Stimulated activated effector memory CD8-positive, alpha-beta T cell treated with anti-CD3 and anti-CD28 coated beads, Interleukin-12 subunit alpha, Interleukin-12 subunit beta, amount 100 ng/mL, for 72 hours (primary cell): ENCODE measurements at regions not wholly inside any gene's neighbourhood (a gene's known extent, or its start where the extent isn't known, plus 50 kb on each side); places are given as distances from the start of the nearest gene placed in this dataset.
"Not testable (repeated sequence)": the region's sequence is repeated elsewhere in the genome, so short reads cannot be mapped to it uniquely, and the experiment has no call there.

ENCODE experiments used
- ATAC-seq: fragments of 150-1000 bp; cut with Tn5 transposase; 2 replicates; pipeline ENCODE4 v1.10.0; 2021
- DNase-seq, 2 donors: peaks; one replicate each; pipeline ENCODE4 v3.0.0; 2021 to 2022; ENCODE audit warnings: low spot score in 2 of 2
- H3K27ac Mint-ChIP-seq: one replicate; pipeline ENCODE4 v1.8.0; 2022; ENCODE audit warnings: mild to moderate bottlenecking, mixed read lengths
- H3K36me3 Mint-ChIP-seq: one replicate; pipeline ENCODE4 v1.8.0; 2022; ENCODE audit warnings: mild to moderate bottlenecking, mixed read lengths
- H3K4me1 Mint-ChIP-seq: one replicate; pipeline ENCODE4 v1.8.0; 2022; ENCODE audit warnings: mixed read lengths
- H3K4me3 Mint-ChIP-seq: one replicate; pipeline ENCODE4 v1.8.0; 2022; ENCODE audit warnings: mild to moderate bottlenecking, mixed read lengths
- H3K9me3 Mint-ChIP-seq: one replicate; pipeline ENCODE4 v1.8.0; 2022; ENCODE audit warnings: mixed read lengths

GRCh38 chr3:90056281-90057032 is 949.0 kb downstream of the EPHA3 start:
- Mint-ChIP-seq H3K4me3 (no peak overlapping the region), H3K4me1 (no peaks in the 10 kb centered on the region), H3K36me3 (no peaks in the 10 kb centered on the region), H3K9me3 (peaks cover 12% of the 10 kb centered on the region), H3K27ac (no peak overlapping the region)
- no peak for DNase-seq
- no peak for ATAC-seq

GRCh38 chr3:90062016-90062415 is 954.6 kb downstream of the EPHA3 start:
- no peak for ATAC-seq
- no peak overlapping the region for H3K27ac Mint-ChIP-seq
- H3K36me3 Mint-ChIP-seq = no peaks in the 10 kb centered on the region
- H3K4me1 Mint-ChIP-seq = no peaks in the 10 kb centered on the region
- H3K9me3 Mint-ChIP-seq = peaks cover 13% of the 10 kb centered on the region
- H3K4me3 Mint-ChIP-seq = no peak overlapping the region
- no peak for DNase-seq

- ATAC-seq = no peak
Observed at GRCh38 chr3:90062631-90063200, 955.3 kb downstream of the EPHA3 start.

GRCh38 chr3:90068783-90069182 is 961.4 kb downstream of the EPHA3 start:
- H3K36me3 Mint-ChIP-seq = no peaks in the 10 kb centered on the region
- H3K9me3 Mint-ChIP-seq = peaks cover 19% of the 10 kb centered on the region
- no peak overlapping the region for H3K27ac Mint-ChIP-seq
- ATAC-seq (no peak), DNase-seq (no peak)
- H3K4me1 Mint-ChIP-seq = no peaks in the 10 kb centered on the region
- no peak overlapping the region for H3K4me3 Mint-ChIP-seq

More at GRCh38 chr3:90062631-90063200, 955.3 kb downstream of the EPHA3 start:
- no peaks in the 10 kb centered on the region for H3K4me1 Mint-ChIP-seq
- H3K36me3 Mint-ChIP-seq = no peaks in the 10 kb centered on the region
- H3K27ac Mint-ChIP-seq = no peak overlapping the region
- H3K4me3 Mint-ChIP-seq = no peak overlapping the region
- DNase-seq = no peak
- H3K9me3 Mint-ChIP-seq = peaks cover 10% of the 10 kb centered on the region

- Mint-ChIP-seq H3K9me3 (peaks cover 16% of the 10 kb centered on the region), H3K4me3 (no peak overlapping the region), H3K27ac (no peak overlapping the region), H3K36me3 (no peaks in the 10 kb centered on the region), H3K4me1 (no peaks in the 10 kb centered on the region)
- no peak for ATAC-seq
- DNase-seq = no peak
Observed at GRCh38 chr3:90069748-90070147, 962.3 kb downstream of the EPHA3 start.

GRCh38 chr3:90076136-90076535 is 968.7 kb downstream of the EPHA3 start:
- H3K27ac Mint-ChIP-seq = no peak overlapping the region
- no peak for DNase-seq
- H3K4me3 Mint-ChIP-seq = no peak overlapping the region
- peaks cover 27% of the 10 kb centered on the region for H3K9me3 Mint-ChIP-seq
- no peaks in the 10 kb centered on the region for H3K36me3 Mint-ChIP-seq
- no peak for ATAC-seq
- no peaks in the 10 kb centered on the region for H3K4me1 Mint-ChIP-seq

GRCh38 chr3:90080988-90081387 is 973.6 kb downstream of the EPHA3 start:
- no peaks in the 10 kb centered on the region for H3K4me1 Mint-ChIP-seq
- ATAC-seq = no peak
- no peaks in the 10 kb centered on the region for H3K36me3 Mint-ChIP-seq
- DNase-seq = no peak
- no peak overlapping the region for H3K4me3 Mint-ChIP-seq
- H3K27ac Mint-ChIP-seq = no peak overlapping the region
- peaks cover 9% of the 10 kb centered on the region for H3K9me3 Mint-ChIP-seq

GRCh38 chr3:90086297-90086696 is 978.9 kb downstream of the EPHA3 start:
- H3K27ac Mint-ChIP-seq, H3K36me3 Mint-ChIP-seq, ATAC-seq, H3K9me3 Mint-ChIP-seq, H3K4me1 Mint-ChIP-seq, DNase-seq, H3K4me3 Mint-ChIP-seq: not testable (repeated sequence)

- ATAC-seq (no peak), DNase-seq (no peak)
- Mint-ChIP-seq H3K9me3 (peaks cover under 1% of the 10 kb centered on the region), H3K27ac (no peak overlapping the region), H3K4me1 (no peaks in the 10 kb centered on the region), H3K4me3 (no peak overlapping the region), H3K36me3 (no peaks in the 10 kb centered on the region)
Observed at GRCh38 chr3:90087703-90088102, 980.3 kb downstream of the EPHA3 start.

GRCh38 chr3:90091549-90091948 is 984.1 kb downstream of the EPHA3 start:
- DNase-seq (no peak), ATAC-seq (no peak)
- no peaks in the 10 kb centered on the region for H3K4me1 Mint-ChIP-seq
- H3K36me3 Mint-ChIP-seq = no peaks in the 10 kb centered on the region
- H3K9me3 Mint-ChIP-seq = peaks cover 9% of the 10 kb centered on the region
- H3K27ac Mint-ChIP-seq = no peak overlapping the region
- no peak overlapping the region for H3K4me3 Mint-ChIP-seq

- DNase-seq = no peak
- H3K9me3 Mint-ChIP-seq = peaks cover 9% of the 10 kb centered on the region
- H3K27ac Mint-ChIP-seq = no peak overlapping the region
- no peak for ATAC-seq
- no peaks in the 10 kb centered on the region for H3K4me1 Mint-ChIP-seq
- H3K4me3 Mint-ChIP-seq = no peak overlapping the region
- no peaks in the 10 kb centered on the region for H3K36me3 Mint-ChIP-seq
Observed at GRCh38 chr3:90092994-90093393, 985.6 kb downstream of the EPHA3 start.

- ATAC-seq = no peak
- Mint-ChIP-seq H3K9me3 (peaks cover 9% of the 10 kb centered on the region), H3K4me3 (no peak overlapping the region), H3K36me3 (no peaks in the 10 kb centered on the region), H3K4me1 (no peaks in the 10 kb centered on the region), H3K27ac (no peak overlapping the region)
- no peak for DNase-seq
Observed at GRCh38 chr3:90095811-90096210, 988.4 kb downstream of the EPHA3 start.

- Mint-ChIP-seq H3K4me1 (no peaks in the 10 kb centered on the region), H3K27ac (no peak overlapping the region), H3K9me3 (peaks cover 13% of the 10 kb centered on the region), H3K4me3 (no peak overlapping the region), H3K36me3 (no peaks in the 10 kb centered on the region)
- ATAC-seq (no peak), DNase-seq (no peak)
Observed at GRCh38 chr3:90099493-90099892, 992.1 kb downstream of the EPHA3 start.

- no peak overlapping the region for H3K4me3 Mint-ChIP-seq
- H3K4me1 Mint-ChIP-seq = no peaks in the 10 kb centered on the region
- H3K36me3 Mint-ChIP-seq = no peaks in the 10 kb centered on the region
- no peak overlapping the region for H3K27ac Mint-ChIP-seq
- no peak for ATAC-seq
- H3K9me3 Mint-ChIP-seq = peaks cover 4% of the 10 kb centered on the region
- no peak for DNase-seq
Observed at GRCh38 chr3:90102146-90102545, 994.7 kb downstream of the EPHA3 start.

- Mint-ChIP-seq H3K36me3 (no peaks in the 10 kb centered on the region), H3K27ac (no peak overlapping the region), H3K4me1 (no peaks in the 10 kb centered on the region), H3K9me3 (peaks cover 8% of the 10 kb centered on the region), H3K4me3 (no peak overlapping the region)
- DNase-seq (no peak), ATAC-seq (no peak)
Observed at GRCh38 chr3:90121326-90121725, 1013.9 kb downstream of the EPHA3 start.

GRCh38 chr3:90128391-90128790 is 1021.0 kb downstream of the EPHA3 start:
- ATAC-seq = no peak
- H3K4me3 Mint-ChIP-seq = no peak overlapping the region
- H3K27ac Mint-ChIP-seq = no peak overlapping the region
- H3K4me1 Mint-ChIP-seq = no peaks in the 10 kb centered on the region
- no peak for DNase-seq
- H3K36me3 Mint-ChIP-seq = no peaks in the 10 kb centered on the region
- peaks cover 13% of the 10 kb centered on the region for H3K9me3 Mint-ChIP-seq
